HEK293 (cell line): ENCODE measurements at regions not wholly inside any gene's neighbourhood (a gene's known extent, or its start where the extent isn't known, plus 50 kb on each side); places are given as distances from the start of the nearest gene placed in this dataset.

Source experiments
- CTCF ChIA-PET: fragments of 350-600 bp; formaldehyde crosslinking; extraction: SDS; loops from one replicate; lab custom pipeline; 2021; ENCODE audit warnings: antibody characterized with exemption; lab: Yijun Ruan, JAX
- POLR2A ChIA-PET: fragments of 300-600 bp; formaldehyde crosslinking; extraction: SDS; loops from one replicate; lab custom pipeline; 2020; ENCODE audit warnings: antibody characterized with exemption, inconsistent platforms; lab: Yijun Ruan, JAX
- H3K27ac ChIP-seq: fragments of 200-500 bp; sonication (Bioruptor generic); 2 replicates; pipeline ENCODE4 v1.5.1; 2014; ENCODE audit warnings: low read depth, low read length, control low read depth, inconsistent platforms; ENCODE audit errors: extremely low read depth
- H3K36me3 ChIP-seq, 2 experiments: fragments of 200-500 bp in 1 of 2; sonication (Bioruptor generic) in 1 of 2; 1 replicate in 1 of 2; 2 replicates in 1 of 2; pipeline ENCODE4 v1.5.1; 2014 to 2017; ENCODE audit warnings: inconsistent platforms in 2 of 2, low read length in 2 of 2; ENCODE audit not compliant: control insufficient read depth in 2 of 2, insufficient read depth in 1 of 2
- H3K4me1 ChIP-seq: fragments of 200-500 bp; sonication (Bioruptor generic); 2 replicates; pipeline ENCODE4 v1.5.1; 2014; ENCODE audit warnings: mild to moderate bottlenecking, low read length, inconsistent platforms; ENCODE audit not compliant: control insufficient read depth, insufficient read depth
- H3K4me3 ChIP-seq: 2 replicates; pipeline ENCODE4 v1.5.1; 2011; ENCODE audit warnings: low read depth, mild to moderate bottlenecking, control low read depth, low read length, moderate library complexity
- H3K9me3 ChIP-seq: fragments of 200-500 bp; sonication (Bioruptor generic); 2 replicates; pipeline ENCODE4 v1.5.1; 2014; ENCODE audit warnings: low read depth, low read length, inconsistent platforms; ENCODE audit not compliant: control insufficient read depth, insufficient read depth
- BCL11A ChIP-seq: fragments of 450-650 bp; formaldehyde crosslinking; IDR thresholded peaks from 2 replicates; pipeline ENCODE4 v1.5.1; 2016; ENCODE audit warnings: low read depth, missing biosample characterization, missing genetic modification characterization
- KLF1 ChIP-seq: fragments of 450-650 bp; formaldehyde crosslinking; IDR thresholded peaks from 2 replicates; pipeline ENCODE4 v1.5.1; 2016; ENCODE audit warnings: missing biosample characterization, missing genetic modification characterization
- KLF7 ChIP-seq: fragments of 450-650 bp; formaldehyde crosslinking; IDR thresholded peaks from 2 replicates; pipeline ENCODE4 v1.5.1; 2016; ENCODE audit warnings: missing biosample characterization, missing genetic modification characterization, borderline replicate concordance
- MYNN ChIP-seq: fragments of 450-650 bp; formaldehyde crosslinking; IDR thresholded peaks from 2 replicates; pipeline ENCODE4 v1.5.1; 2016; ENCODE audit warnings: missing biosample characterization, missing genetic modification characterization, borderline replicate concordance
- REPIN1 ChIP-seq: fragments of 450-650 bp; formaldehyde crosslinking; IDR thresholded peaks from 2 replicates; pipeline ENCODE4 v1.5.1; 2017; ENCODE audit warnings: missing biosample characterization, missing genetic modification characterization, low read depth
- SCRT1 ChIP-seq: fragments of 450-650 bp; formaldehyde crosslinking; IDR thresholded peaks from 2 replicates; pipeline ENCODE4 v1.5.1; 2016; ENCODE audit warnings: missing biosample characterization, missing genetic modification characterization, borderline replicate concordance
- SP2 ChIP-seq: fragments of 450-650 bp; formaldehyde crosslinking; IDR thresholded peaks from 2 replicates; pipeline ENCODE4 v1.5.1; 2016; ENCODE audit warnings: missing biosample characterization, missing genetic modification characterization
- YY1 ChIP-seq: fragments of 450-650 bp; formaldehyde crosslinking; IDR thresholded peaks from 2 replicates; pipeline ENCODE4 v1.5.1; 2018; ENCODE audit warnings: missing biosample characterization, missing genetic modification characterization
- ZEB2 ChIP-seq: fragments of 450-650 bp; formaldehyde crosslinking; IDR thresholded peaks from 2 replicates; pipeline ENCODE4 v1.5.1; 2016; ENCODE audit warnings: missing biosample characterization, missing genetic modification characterization
- ZFP41 ChIP-seq: fragments of 450-650 bp; formaldehyde crosslinking; IDR thresholded peaks from 2 replicates; pipeline ENCODE4 v1.5.1; 2016; ENCODE audit warnings: missing biosample characterization, missing genetic modification characterization, borderline replicate concordance
- ZNF157 ChIP-seq: fragments of 450-650 bp; formaldehyde crosslinking; IDR thresholded peaks from 2 replicates; pipeline ENCODE4 v1.5.1; 2016; ENCODE audit warnings: missing biosample characterization, missing genetic modification characterization
- ZNF169 ChIP-seq: fragments of 450-650 bp; formaldehyde crosslinking; IDR thresholded peaks from 2 replicates; pipeline ENCODE4 v1.5.1; 2016; ENCODE audit warnings: missing biosample characterization, missing genetic modification characterization
- ZNF24 ChIP-seq: fragments of 450-650 bp; formaldehyde crosslinking; IDR thresholded peaks from 2 replicates; pipeline ENCODE4 v1.5.1; 2016; ENCODE audit warnings: missing biosample characterization, missing genetic modification characterization
- ZNF311 ChIP-seq: fragments of 450-650 bp; formaldehyde crosslinking; IDR thresholded peaks from 2 replicates; pipeline ENCODE4 v1.5.1; 2017; ENCODE audit warnings: missing biosample characterization, missing genetic modification characterization, borderline replicate concordance
- ZNF350 ChIP-seq: fragments of 450-650 bp; formaldehyde crosslinking; IDR thresholded peaks from 2 replicates; pipeline ENCODE4 v1.5.0; 2017; ENCODE audit warnings: missing biosample characterization, mild to moderate bottlenecking, missing genetic modification characterization
- ZNF473 ChIP-seq: fragments of 450-650 bp; formaldehyde crosslinking; IDR thresholded peaks from 2 replicates; pipeline ENCODE4 v1.5.1; 2017; ENCODE audit warnings: missing biosample characterization, missing genetic modification characterization
- ZNF488 ChIP-seq: fragments of 450-650 bp; formaldehyde crosslinking; IDR thresholded peaks from 2 replicates; pipeline ENCODE4 v1.5.1; 2016; ENCODE audit warnings: missing biosample characterization, missing genetic modification characterization
- ZNF514 ChIP-seq: fragments of 450-650 bp; formaldehyde crosslinking; IDR thresholded peaks from 2 replicates; pipeline ENCODE4 v1.5.1; 2016; ENCODE audit warnings: missing biosample characterization, missing genetic modification characterization
- ZNF585B ChIP-seq: fragments of 450-650 bp; formaldehyde crosslinking; IDR thresholded peaks from 2 replicates; pipeline ENCODE4 v1.5.1; 2016; ENCODE audit warnings: missing biosample characterization, missing genetic modification characterization
- ZNF600 ChIP-seq: fragments of 450-650 bp; formaldehyde crosslinking; IDR thresholded peaks from 2 replicates; pipeline ENCODE4 v1.5.1; 2016; ENCODE audit warnings: missing biosample characterization, missing genetic modification characterization
- ZNF610 ChIP-seq: fragments of 450-650 bp; formaldehyde crosslinking; IDR thresholded peaks from 2 replicates; pipeline ENCODE4 v1.5.1; 2016; ENCODE audit warnings: missing biosample characterization, missing genetic modification characterization, borderline replicate concordance
- ZNF76 ChIP-seq: fragments of 450-650 bp; formaldehyde crosslinking; IDR thresholded peaks from 2 replicates; pipeline ENCODE4; 2016; ENCODE audit warnings: low read depth, missing biosample characterization, missing genetic modification characterization, borderline replicate concordance
- ZNF768 ChIP-seq: fragments of 450-650 bp; formaldehyde crosslinking; IDR thresholded peaks from 2 replicates; pipeline ENCODE4 v1.5.1; 2018; ENCODE audit warnings: missing biosample characterization, mild to moderate bottlenecking, missing genetic modification characterization
- ZNF791 ChIP-seq: fragments of 450-650 bp; formaldehyde crosslinking; IDR thresholded peaks from 2 replicates; pipeline ENCODE4 v1.5.1; 2016; ENCODE audit warnings: missing biosample characterization, missing genetic modification characterization
- ZNF792 ChIP-seq: fragments of 450-650 bp; formaldehyde crosslinking; IDR thresholded peaks from 2 replicates; pipeline ENCODE4 v1.5.1; 2016; ENCODE audit warnings: missing biosample characterization, missing genetic modification characterization
- ZSCAN30 ChIP-seq: fragments of 450-650 bp; IDR thresholded peaks from 2 replicates; pipeline ENCODE4 v1.5.1; 2018; ENCODE audit warnings: missing biosample characterization, mild to moderate bottlenecking, missing genetic modification characterization, moderate library complexity
- TF ChIP-seq, protein P1 (sequence below): fragments of 450-650 bp; formaldehyde crosslinking; IDR thresholded peaks from 2 replicates; pipeline ENCODE4 v1.5.1; 2016; ENCODE audit warnings: missing biosample characterization, missing genetic modification characterization
- TF ChIP-seq, protein P2 (sequence below): fragments of 450-650 bp; formaldehyde crosslinking; IDR thresholded peaks from 2 replicates; pipeline ENCODE4 v1.5.1; 2017; ENCODE audit warnings: missing biosample characterization, missing genetic modification characterization
- TF ChIP-seq, protein P3 (sequence below): fragments of 450-650 bp; formaldehyde crosslinking; IDR thresholded peaks from 2 replicates; pipeline ENCODE4 v1.5.1; 2016; ENCODE audit warnings: missing biosample characterization, missing genetic modification characterization

- Histone ChIP-seq H3K27ac (no peak overlapping the region), H3K4me3 (no peak overlapping the region), H3K9me3 (no peaks in the 10 kb centered on the region), H3K36me3 (no peaks in the 10 kb centered on the region), H3K4me1 (no peaks in the 10 kb centered on the region)
- POLR2A ChIA-PET: no interaction called here
- CTCF ChIA-PET: no interaction called here
- TF ChIP-seq MYNN (tag by site-specific recombination): no peak
- no peak for TF ChIP-seq ZNF791 (tag by site-specific recombination)
- no peak for TF ChIP-seq ZEB2 (tag by site-specific recombination)
- no peak for TF ChIP-seq ZNF600 (tag by site-specific recombination)
- TF ChIP-seq, protein P1, sequence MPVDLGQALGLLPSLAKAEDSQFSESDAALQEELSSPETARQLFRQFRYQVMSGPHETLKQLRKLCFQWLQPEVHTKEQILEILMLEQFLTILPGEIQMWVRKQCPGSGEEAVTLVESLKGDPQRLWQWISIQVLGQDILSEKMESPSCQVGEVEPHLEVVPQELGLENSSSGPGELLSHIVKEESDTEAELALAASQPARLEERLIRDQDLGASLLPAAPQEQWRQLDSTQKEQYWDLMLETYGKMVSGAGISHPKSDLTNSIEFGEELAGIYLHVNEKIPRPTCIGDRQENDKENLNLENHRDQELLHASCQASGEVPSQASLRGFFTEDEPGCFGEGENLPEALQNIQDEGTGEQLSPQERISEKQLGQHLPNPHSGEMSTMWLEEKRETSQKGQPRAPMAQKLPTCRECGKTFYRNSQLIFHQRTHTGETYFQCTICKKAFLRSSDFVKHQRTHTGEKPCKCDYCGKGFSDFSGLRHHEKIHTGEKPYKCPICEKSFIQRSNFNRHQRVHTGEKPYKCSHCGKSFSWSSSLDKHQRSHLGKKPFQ (tag by site-specific recombination): no peak
- TF ChIP-seq KLF1 (tag by site-specific recombination): no peak
- no peak for TF ChIP-seq REPIN1 (tag by site-specific recombination)
- TF ChIP-seq ZNF350 (tag by site-specific recombination): no peak
- no peak for TF ChIP-seq ZFP41
- TF ChIP-seq, protein P2, sequence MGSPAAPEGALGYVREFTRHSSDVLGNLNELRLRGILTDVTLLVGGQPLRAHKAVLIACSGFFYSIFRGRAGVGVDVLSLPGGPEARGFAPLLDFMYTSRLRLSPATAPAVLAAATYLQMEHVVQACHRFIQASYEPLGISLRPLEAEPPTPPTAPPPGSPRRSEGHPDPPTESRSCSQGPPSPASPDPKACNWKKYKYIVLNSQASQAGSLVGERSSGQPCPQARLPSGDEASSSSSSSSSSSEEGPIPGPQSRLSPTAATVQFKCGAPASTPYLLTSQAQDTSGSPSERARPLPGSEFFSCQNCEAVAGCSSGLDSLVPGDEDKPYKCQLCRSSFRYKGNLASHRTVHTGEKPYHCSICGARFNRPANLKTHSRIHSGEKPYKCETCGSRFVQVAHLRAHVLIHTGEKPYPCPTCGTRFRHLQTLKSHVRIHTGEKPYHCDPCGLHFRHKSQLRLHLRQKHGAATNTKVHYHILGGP (tag by site-specific recombination): no peak
- TF ChIP-seq ZNF76: no peak
- TF ChIP-seq ZNF311 (tag by site-specific recombination): no peak
- TF ChIP-seq YY1 (tag by site-specific recombination): no peak
- TF ChIP-seq BCL11A (tag by site-specific recombination): no peak
- TF ChIP-seq SCRT1 (tag by site-specific recombination): no peak
- TF ChIP-seq, protein P3, sequence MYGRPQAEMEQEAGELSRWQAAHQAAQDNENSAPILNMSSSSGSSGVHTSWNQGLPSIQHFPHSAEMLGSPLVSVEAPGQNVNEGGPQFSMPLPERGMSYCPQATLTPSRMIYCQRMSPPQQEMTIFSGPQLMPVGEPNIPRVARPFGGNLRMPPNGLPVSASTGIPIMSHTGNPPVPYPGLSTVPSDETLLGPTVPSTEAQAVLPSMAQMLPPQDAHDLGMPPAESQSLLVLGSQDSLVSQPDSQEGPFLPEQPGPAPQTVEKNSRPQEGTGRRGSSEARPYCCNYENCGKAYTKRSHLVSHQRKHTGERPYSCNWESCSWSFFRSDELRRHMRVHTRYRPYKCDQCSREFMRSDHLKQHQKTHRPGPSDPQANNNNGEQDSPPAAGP: no peak
- TF ChIP-seq ZNF768 (tag by site-specific recombination): no peak
- no peak for TF ChIP-seq ZSCAN30
- TF ChIP-seq ZNF169 (tag by site-specific recombination): no peak
- no peak for TF ChIP-seq ZNF792 (tag by site-specific recombination)
- TF ChIP-seq, all 188 proteins: peak for 0
Measured at GRCh38 chr5:16234598-16234997, 55.0 kb upstream of the MARCHF11 start.

DNA sequence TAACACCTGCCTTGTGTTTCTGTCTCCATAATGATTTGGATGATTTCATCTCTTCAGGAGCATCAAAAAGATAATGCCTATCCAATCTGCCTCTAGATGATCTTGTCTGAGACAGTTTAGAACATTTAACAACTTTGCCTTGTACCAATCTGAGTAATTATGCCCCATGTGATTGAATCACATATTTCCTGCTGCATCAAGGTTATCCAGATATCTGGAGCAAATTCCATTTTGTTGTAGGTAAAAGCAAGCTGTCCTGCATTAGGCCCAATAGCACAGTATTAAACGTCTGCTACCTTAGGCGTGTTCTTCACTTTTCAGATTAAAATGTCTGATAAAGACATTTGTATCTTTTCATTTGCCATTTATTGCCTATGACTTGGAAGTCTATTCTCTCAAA, 54.1 kb upstream of the MARCHF11 start:
- Histone ChIP-seq H3K9me3 (no peaks in the 10 kb centered on the region), H3K4me1 (no peaks in the 10 kb centered on the region), H3K36me3 (no peaks in the 10 kb centered on the region), H3K27ac (no peak overlapping the region), H3K4me3 (no peak overlapping the region)
- ChIA-PET CTCF (no interaction called here), POLR2A (no interaction called here)
- TF ChIP-seq ZNF24 (no peak), ZNF610 (tag by site-specific recombination) (no peak), ZNF311 (tag by site-specific recombination) (no peak), ZNF473 (tag by site-specific recombination) (no peak), ZNF488 (tag by site-specific recombination) (no peak), KLF7 (no peak), SP2 (tag by site-specific recombination) (no peak), ZNF585B (no peak), ZNF514 (tag by site-specific recombination) (no peak), ZNF157 (tag by site-specific recombination) (no peak)
- TF ChIP-seq, protein P3: no peak
